NB4 (cell line): ENCODE measurements at regions not wholly inside any gene's neighbourhood (a gene's known extent, or its start where the extent isn't known, plus 50 kb on each side); places are given as distances from the start of the nearest gene placed in this dataset.

ENCODE experiments used
- CTCF ChIP-seq: IDR thresholded peaks from one replicate; pipeline ENCODE4 v1.5.1; 2012; ENCODE audit warnings: low read depth, low read length
- MAX ChIP-seq: IDR thresholded peaks from 2 replicates; pipeline ENCODE4 v1.6.1; 2011; ENCODE audit warnings: low read depth, low read length
- POLR2A ChIP-seq: IDR thresholded peaks from 2 replicates; pipeline ENCODE4 v1.6.1; 2011; ENCODE audit warnings: mild to moderate bottlenecking; ENCODE audit not compliant: insufficient read length; ENCODE audit errors: extremely low read depth

- TF ChIP-seq CTCF (no peak), POLR2A (no peak), MAX (no peak)
Measured at GRCh38 chr5:121019734-121020133, 555.6 kb downstream of the PRR16 start.
